GM21526 (cell line): ENCODE measurements at regions not wholly inside any gene's neighbourhood (a gene's known extent, or its start where the extent isn't known, plus 50 kb on each side); places are given as distances from the start of the nearest gene placed in this dataset.

Experiments used
- ATAC-seq: cut with Tn5 transposase; IDR thresholded peaks from one replicate; pipeline ENCODE4 v1.9.1; 2021; ENCODE audit warnings: moderate library complexity; ENCODE audit not compliant: unreplicated experiment, low FRiP score

- no peak for ATAC-seq
These were observed 961.6 kb upstream of the CHAC2 start for GRCh38 chr2:52805901-52806410.

GRCh38 chr2:52794581-52794980 is 973.0 kb upstream of the CHAC2 start:
- ATAC-seq = no peak

GRCh38 chr2:52779446-52779845 is 988.2 kb upstream of the CHAC2 start:
- ATAC-seq = no peak

- no peak for ATAC-seq
These were observed 991.0 kb upstream of the CHAC2 start for GRCh38 chr2:52776571-52776970.

- no peak for ATAC-seq
These were observed 991.9 kb upstream of the CHAC2 start for GRCh38 chr2:52775674-52776073.

- ATAC-seq = no peak
These were observed 1001.9 kb upstream of the CHAC2 start for GRCh38 chr2:52765735-52766134.

GRCh38 chr2:52749764-52750163 is 1017.8 kb upstream of the CHAC2 start:
- no peak for ATAC-seq

GRCh38 chr2:52745144-52745543 is 1022.5 kb upstream of the CHAC2 start:
- ATAC-seq = no peak

- no peak for ATAC-seq
These were observed 1034.7 kb upstream of the CHAC2 start for GRCh38 chr2:52732849-52733395.

GRCh38 chr2:52724585-52724984 is 1043.0 kb upstream of the CHAC2 start:
- no peak for ATAC-seq

- ATAC-seq = no peak
These were observed 1049.8 kb upstream of the CHAC2 start for GRCh38 chr2:52717836-52718235.

GRCh38 chr2:52710810-52711618 is 1056.6 kb upstream of the CHAC2 start:
- no peak for ATAC-seq

GRCh38 chr2:52704251-52704650 is 1063.4 kb upstream of the CHAC2 start:
- ATAC-seq = no peak

- no peak for ATAC-seq
These were observed 1064.6 kb upstream of the CHAC2 start for GRCh38 chr2:52703004-52703403.

- ATAC-seq = no peak
These were observed 1069.2 kb upstream of the CHAC2 start for GRCh38 chr2:52698408-52698807.

GRCh38 chr2:52697690-52698089 is 1069.9 kb upstream of the CHAC2 start:
- ATAC-seq = no peak

GRCh38 chr2:52695731-52696130 is 1071.9 kb upstream of the CHAC2 start:
- no peak for ATAC-seq

- no peak for ATAC-seq
These were observed 1080.7 kb upstream of the CHAC2 start for GRCh38 chr2:52686935-52687334.

GRCh38 chr2:52676056-52676455 is 1091.5 kb upstream of the CHAC2 start:
- no peak for ATAC-seq

GRCh38 chr2:52668724-52669123 is 1098.9 kb upstream of the CHAC2 start:
- no peak for ATAC-seq

GRCh38 chr2:52659546-52659945 is 1108.1 kb upstream of the CHAC2 start:
- no peak for ATAC-seq

- no peak for ATAC-seq
These were observed 1109.0 kb upstream of the CHAC2 start for GRCh38 chr2:52658598-52658997.
